Fibroblast of skin of right biceps (primary cell): ENCODE measurements at regions not wholly inside any gene's neighbourhood (a gene's known extent, or its start where the extent isn't known, plus 50 kb on each side); places are given as distances from the start of the nearest gene placed in this dataset.

Experiments used
- DNase-seq: peaks from one replicate; pipeline ENCODE4 v3.0.0-alpha.2; 2013

GRCh38 chr7:26612742-26613141, 251.6 kb downstream of the SKAP2 start:
- DNase-seq = no peak

GRCh38 chr7:26614503-26614902, 249.9 kb downstream of the SKAP2 start:
- no peak for DNase-seq

GRCh38 chr7:26616235-26616634, 248.2 kb downstream of the SKAP2 start:
- no peak for DNase-seq

- no peak for DNase-seq
Observed at GRCh38 chr7:26617066-26617465, 247.3 kb downstream of the SKAP2 start.
